ENCODE measurements at regions not wholly inside any gene's neighbourhood (a gene's known extent, or its start where the extent isn't known, plus 50 kb on each side); places are given as distances from the start of the nearest gene placed in this dataset.

GRCh38 chrX:55169782-55170181 lies 50.4 kb upstream of the PAGE5 start:
- TF ChIP-seq CTCF (IDR thresholded peaks at IDR 0.05 in 8 of 11, conservative IDR thresholded peaks at IDR 0.05 in 3 of 11) (no peak), POLR2A (IDR thresholded peaks at IDR 0.05) (no peak), POLR2AphosphoS5 (IDR thresholded peaks at IDR 0.05) (no peak)

All from spleen (tissue), 7 donors.